Activated T-cell treated with anti-CD3 and anti-CD28 coated beads, Interleukin-2, amount 50 U/mL, for 48 hours (primary cell): ENCODE measurements at regions not wholly inside any gene's neighbourhood (a gene's known extent, or its start where the extent isn't known, plus 50 kb on each side); places are given as distances from the start of the nearest gene placed in this dataset.

Experiments
- DNase-seq, 2 experiments: peaks; one replicate each; pipeline ENCODE4 v3.0.0-alpha.2; 2020

DNA sequence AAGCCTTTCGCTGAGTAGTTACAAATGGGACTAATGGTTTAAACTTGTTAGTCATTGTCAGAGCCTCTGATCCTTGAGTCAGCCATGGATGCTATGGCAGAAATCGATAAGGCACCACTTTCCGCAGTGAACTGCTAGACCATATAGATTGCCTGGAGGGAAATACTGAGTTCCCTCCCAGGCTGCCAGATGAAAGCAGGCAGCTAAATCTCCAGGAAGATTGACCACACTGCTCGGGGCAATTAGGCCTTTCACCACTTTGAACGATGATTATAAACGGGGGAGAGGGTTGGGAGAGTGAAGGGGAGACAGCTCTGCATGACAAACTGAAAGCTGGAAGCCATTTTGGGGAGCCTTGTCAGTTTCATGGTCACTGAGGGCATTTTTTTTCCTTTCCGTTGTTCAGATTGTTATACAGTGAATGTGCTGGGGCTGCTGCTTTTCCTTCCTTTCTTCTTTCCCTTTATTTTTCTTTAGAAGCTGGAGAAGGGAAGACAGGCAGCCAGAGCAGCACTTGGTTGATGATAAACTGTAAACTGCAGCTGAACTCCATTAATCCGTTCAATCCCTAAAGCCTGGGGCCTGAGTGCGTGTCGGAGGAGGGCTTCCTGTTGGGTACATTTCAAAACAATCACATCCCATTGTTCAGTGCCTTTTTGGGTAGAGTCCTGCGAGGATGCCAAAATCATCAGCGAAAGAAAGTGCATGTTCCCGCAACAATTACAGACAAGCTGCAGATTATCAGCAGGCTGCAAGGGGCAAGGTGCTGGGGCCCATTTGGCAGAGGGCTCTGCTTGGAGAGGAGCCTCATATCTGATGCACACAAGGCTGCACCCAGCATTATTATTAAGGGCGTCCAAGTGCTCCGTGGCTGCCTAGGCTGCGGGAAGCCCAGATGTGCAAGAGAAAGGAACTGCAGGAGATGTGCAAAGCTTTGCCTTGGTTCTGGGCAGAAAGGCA is 308.4 kb downstream of the PSAT1 start:
- DNase-seq: no peak

- no peak for DNase-seq
Measured at GRCh38 chr9:78606001-78606379, 309.1 kb downstream of the PSAT1 start.

- DNase-seq: no peak
Measured at GRCh38 chr9:78607853-78608252, 310.9 kb downstream of the PSAT1 start.

DNA sequence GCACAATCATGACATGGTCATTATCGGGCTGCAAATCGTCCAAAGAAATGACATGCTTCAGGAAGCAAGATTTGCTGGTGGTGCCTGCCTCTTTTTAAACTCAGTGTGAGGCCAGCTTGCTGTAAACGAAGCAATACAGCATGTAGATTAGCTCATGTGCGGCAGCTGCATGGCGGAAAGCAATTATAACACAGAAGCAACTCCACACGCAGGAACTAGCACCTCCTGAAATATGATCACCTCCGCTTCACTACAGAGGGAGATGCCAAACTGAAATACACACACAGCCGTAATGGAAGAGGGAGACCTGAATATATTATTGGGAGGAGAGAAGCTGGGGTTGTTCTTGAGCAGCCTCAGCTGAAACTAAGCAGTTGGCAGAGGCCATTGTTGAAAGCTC is 312.5 kb downstream of the PSAT1 start:
- no peak for DNase-seq

DNA sequence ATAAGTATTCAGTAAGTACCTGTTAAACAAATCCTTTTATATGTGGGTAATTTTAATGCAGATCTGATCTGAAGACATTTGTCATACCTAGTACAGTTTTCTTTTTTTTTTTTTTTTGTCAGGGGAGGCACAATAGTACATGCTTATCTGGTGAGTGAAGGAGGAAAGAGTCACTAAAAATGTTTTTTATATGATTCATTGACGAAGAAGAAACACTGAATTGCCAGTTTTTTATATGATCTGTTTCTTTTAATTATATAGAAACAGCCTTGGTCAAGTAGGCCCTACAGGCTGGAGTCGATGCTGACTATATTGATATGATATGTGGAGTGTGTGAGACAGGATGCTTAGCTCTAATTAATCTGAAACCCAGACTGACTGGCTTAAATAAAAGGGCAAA is 315.2 kb downstream of the PSAT1 start:
- no peak for DNase-seq

GRCh38 chr9:78613006-78613405 is 316.1 kb downstream of the PSAT1 start:
- DNase-seq: no peak

- no peak for DNase-seq
Measured at GRCh38 chr9:78614892-78615291, 318.0 kb downstream of the PSAT1 start.

GRCh38 chr9:78615372-78615771 is 318.4 kb downstream of the PSAT1 start:
- DNase-seq: no peak

- DNase-seq: no peak
Measured at GRCh38 chr9:78618735-78619134, 321.8 kb downstream of the PSAT1 start.

DNA sequence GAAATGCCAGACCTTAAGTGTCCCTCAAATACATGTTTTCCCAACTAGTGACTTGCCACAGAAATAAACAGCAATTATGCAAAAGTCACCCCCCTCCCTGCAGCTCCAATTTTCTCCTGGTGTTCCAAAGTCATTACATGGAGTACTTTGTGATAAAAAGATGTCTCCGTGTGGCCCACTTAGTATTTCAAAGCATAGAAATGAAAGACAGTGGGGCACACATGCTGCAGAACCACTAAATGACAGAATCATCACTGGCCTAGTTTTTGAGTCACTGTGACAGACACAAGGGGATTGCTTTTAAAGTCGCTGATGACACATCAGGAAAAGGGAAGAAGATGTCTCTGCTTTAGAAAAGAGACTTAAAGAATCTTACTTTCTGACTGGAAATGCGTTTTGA is 323.4 kb downstream of the PSAT1 start:
- DNase-seq: no peak

DNA sequence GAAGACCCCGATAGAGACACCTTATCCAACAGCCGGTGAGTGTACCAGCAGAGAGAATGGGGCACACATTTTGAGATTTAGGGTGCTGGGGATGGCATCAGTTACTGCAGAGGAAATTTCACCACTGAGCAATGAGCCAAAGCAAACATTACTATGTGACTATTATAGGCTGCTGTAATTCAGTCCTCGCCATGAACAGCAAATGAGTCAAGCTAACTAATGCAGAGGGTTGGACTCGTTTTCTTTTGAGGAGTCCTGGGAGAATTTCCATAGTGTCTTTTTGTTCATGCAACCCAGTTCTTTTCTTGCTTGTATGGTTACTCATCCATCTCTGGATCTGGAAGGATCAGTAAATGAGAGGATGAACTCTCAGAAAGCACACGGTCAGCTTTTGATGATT is 323.8 kb downstream of the PSAT1 start:
- no peak for DNase-seq

DNA sequence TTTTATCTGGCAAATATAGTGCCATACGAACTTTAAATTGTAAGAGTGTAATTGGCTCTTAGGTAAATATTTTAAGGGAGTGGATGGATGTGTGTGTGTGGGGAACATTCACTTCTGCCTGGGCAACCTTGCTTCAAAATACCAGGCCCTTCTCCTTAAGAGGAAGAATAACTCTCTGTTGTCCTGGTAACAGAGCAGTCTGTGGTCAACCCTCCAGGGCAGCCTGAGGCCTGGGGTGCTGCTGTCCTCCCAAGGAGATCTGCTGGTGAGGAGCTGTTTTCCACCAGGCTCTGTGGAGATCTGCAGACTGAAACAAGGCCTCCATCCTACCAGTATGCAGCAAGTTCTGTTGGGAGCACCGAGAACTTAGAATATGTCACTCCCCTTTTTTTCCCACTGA is 325.2 kb downstream of the PSAT1 start:
- no peak for DNase-seq

GRCh38 chr9:78626971-78627370 is 330.0 kb downstream of the PSAT1 start:
- no peak for DNase-seq

DNA sequence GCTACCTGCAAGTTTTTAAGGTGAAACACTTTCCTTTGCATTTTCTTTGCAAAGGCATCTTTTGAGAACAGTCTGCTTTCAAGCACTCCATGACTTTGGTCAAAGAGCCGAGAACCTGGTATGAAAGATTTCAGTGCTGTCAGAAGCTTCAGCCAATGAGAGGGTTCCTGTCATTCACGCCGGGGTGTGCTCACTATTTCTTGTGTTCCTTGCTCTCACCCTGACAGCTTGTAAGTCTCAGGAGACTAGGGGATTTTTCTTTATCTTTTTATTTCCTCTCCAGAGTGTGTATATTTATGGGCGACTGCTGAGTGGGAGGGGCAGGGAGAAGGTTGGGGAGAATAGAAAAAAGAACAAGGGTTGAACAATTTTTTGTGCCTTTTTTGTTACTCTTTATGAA is 334.0 kb downstream of the PSAT1 start:
- DNase-seq: no peak

DNA sequence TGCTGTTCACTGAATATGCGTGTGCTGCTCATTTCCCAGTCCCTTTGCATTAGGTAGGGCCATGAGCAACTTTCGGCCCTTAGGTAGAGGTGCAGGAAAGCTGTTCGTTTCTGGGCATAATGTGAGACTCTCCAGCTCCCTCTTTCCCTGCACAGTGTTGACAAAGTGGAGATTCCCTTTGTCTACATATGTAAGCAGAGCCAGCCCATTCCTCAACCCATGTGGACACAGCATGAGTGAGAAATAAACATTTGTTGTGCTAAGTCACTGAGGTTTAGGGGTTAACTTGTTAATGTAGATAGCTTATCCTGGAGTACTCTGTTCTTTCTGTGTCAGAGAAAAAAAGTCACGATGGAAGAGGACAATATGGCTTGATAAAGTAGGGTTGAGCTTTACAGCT is 343.8 kb downstream of the PSAT1 start:
- no peak for DNase-seq

GRCh38 chr9:78644359-78644758 is 347.4 kb downstream of the PSAT1 start:
- DNase-seq: no peak

- no peak for DNase-seq
Measured at GRCh38 chr9:78654324-78654723, 357.4 kb downstream of the PSAT1 start.

DNA sequence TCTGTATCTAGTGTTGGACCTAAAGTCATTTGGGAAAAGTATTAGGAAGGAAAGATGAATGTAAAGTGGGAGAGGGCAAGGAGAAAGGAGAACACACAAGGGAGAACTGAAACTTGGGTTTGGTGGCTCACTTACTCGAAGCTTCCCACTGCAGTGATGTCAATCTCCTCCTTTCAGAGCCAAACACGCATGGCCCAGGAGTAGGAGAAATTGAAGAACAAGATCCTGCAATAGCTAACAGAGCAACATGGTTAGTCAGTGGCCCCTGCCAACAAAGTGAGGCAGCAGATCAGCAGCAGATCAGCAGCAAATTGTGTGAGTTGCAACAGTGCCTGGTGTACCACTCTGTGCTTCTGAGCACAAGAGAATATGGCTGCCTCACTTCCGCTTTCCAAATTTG is 366.4 kb downstream of the PSAT1 start:
- DNase-seq: no peak

DNA sequence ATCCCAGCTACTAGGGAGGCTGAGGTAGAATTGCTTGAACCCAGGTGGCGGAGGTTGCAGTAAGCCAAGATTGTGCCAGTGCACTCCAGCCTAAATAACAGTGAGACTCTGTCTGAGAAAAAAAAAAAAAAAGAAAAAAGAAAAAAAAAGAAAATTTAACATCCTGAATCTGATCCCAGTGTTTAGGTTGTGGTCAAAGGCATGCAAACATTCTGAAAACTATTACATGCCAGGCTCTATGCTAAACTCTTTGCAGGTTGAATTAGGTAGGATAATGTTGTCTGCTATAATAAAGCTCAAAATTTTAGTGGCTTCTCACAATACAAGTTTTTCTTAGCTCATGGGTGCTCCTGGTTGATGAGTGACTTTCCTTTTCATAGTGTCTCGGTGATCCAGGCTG is 367.4 kb downstream of the PSAT1 start:
- DNase-seq: no peak

GRCh38 chr9:78666818-78667414 is 370.0 kb downstream of the PSAT1 start:
- no peak for DNase-seq

GRCh38 chr9:78668148-78668832 is 371.4 kb downstream of the PSAT1 start:
- DNase-seq: no peak

DNA sequence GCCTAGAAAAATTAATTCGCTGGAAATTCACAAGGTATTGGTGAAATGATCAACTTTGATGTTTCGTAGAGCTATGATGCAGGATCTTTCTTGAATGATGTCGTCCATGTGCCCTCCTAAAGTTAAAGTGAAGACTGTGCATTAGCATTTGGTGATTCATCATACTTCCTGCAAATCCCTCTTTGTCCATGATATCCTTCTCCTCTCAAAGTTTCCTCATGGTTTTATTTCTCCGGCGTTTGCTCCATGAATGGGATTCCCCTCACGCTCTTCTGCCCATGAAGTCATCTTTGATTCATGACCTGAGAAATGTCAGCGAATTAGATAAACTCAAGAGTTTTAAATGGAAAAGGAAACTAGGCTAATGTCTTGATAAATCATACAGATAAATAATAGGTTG is 372.7 kb downstream of the PSAT1 start:
- no peak for DNase-seq

GRCh38 chr9:78671785-78672184 is 374.9 kb downstream of the PSAT1 start:
- DNase-seq: no peak

GRCh38 chr9:78674874-78675273 is 377.9 kb downstream of the PSAT1 start:
- DNase-seq: no peak
